K562 (cell line): ENCODE measurements at regions not wholly inside any gene's neighbourhood (a gene's known extent, or its start where the extent isn't known, plus 50 kb on each side); places are given as distances from the start of the nearest gene placed in this dataset.

Source experiments
- ATAC-seq: fragments of 200-7000 bp; cut with Tn5 transposase; 3 replicates; pipeline ENCODE4 v1.9.1; 2020; ENCODE audit warnings: moderate library complexity
- BruUV-seq: library from RNA; stranded (reverse); fragments of 400-500 nt; replicated peaks from 2 replicates; lab custom pipeline; 2021; lab: Mats Ljungman, UMichigan
- CTCF ChIA-PET: fragments of 300-600 bp; formaldehyde crosslinking; extraction: SDS; loops from one replicate; lab custom pipeline; 2021; ENCODE audit warnings: low intra/inter-chr PET ratio; lab: Yijun Ruan, JAX
- POLR2A ChIA-PET: fragments of 300-600, 350-650 bp; sonication (Branson Sonifier 250); formaldehyde crosslinking; extraction: SDS; loops from one replicate; lab custom pipeline; 2021; ENCODE audit warnings: antibody characterized with exemption, inconsistent platforms; lab: Yijun Ruan, JAX
- DNase-seq, 4 experiments: peaks; one replicate each; pipeline versions ENCODE4 v3.0.0 to v3.0.0-alpha.2; 2011 to 2018; ENCODE audit warnings: low spot score in 3 of 4, mixed read lengths in 3 of 4; ENCODE audit errors: extremely low read depth in 1 of 4
- FAIRE-seq: peaks from 2 replicates; lab custom pipeline; 2011; peaks lifted over from hg19 to GRCh38; lab: Jason Lieb, UNC
- H2AFZ ChIP-seq: 2 replicates; pipeline ENCODE4 v1.6.0; 2011; ENCODE audit warnings: low read depth, low read length, control low read depth, inconsistent platforms
- H3K27ac ChIP-seq: fragments of 200-600 bp; 3 replicates; pipeline ENCODE4 v1.8.0; 2011; ENCODE audit warnings: low read depth, mild to moderate bottlenecking, control low read depth, inconsistent platforms, low read length, moderate library complexity, mixed read lengths; ENCODE audit errors: extremely low read depth
- H3K27me3 ChIP-seq, 2 experiments: fragments of 300-600 bp in 1 of 2; 2 replicates in 1 of 2; 3 replicates in 1 of 2; pipeline versions ENCODE4 v1.6.0 to v1.8.0; 2011; ENCODE audit warnings: inconsistent platforms in 2 of 2, low read length in 2 of 2, mild to moderate bottlenecking in 1 of 2, mixed read lengths in 1 of 2, moderate library complexity in 1 of 2; ENCODE audit not compliant: control insufficient read depth in 2 of 2, insufficient read depth in 2 of 2
- H3K36me3 ChIP-seq: fragments of 300-600 bp; 3 replicates; pipeline ENCODE4 v1.8.0; 2011; ENCODE audit warnings: mild to moderate bottlenecking, low read length, inconsistent platforms; ENCODE audit not compliant: control insufficient read depth, insufficient read depth
- H3K4me1 ChIP-seq, 2 experiments: fragments of 200-600 bp in 1 of 2; replicated peaks in 1 of 2; 2 replicates in 1 of 2; 3 replicates in 1 of 2; pipeline versions ENCODE4 v1.5.1 to v1.8.0; 2011; ENCODE audit warnings: inconsistent platforms in 2 of 2, low read length in 2 of 2, mild to moderate bottlenecking in 1 of 2, mixed read lengths in 1 of 2, moderate library complexity in 1 of 2; ENCODE audit not compliant: control insufficient read depth in 2 of 2, insufficient read depth in 2 of 2
- H3K4me2 ChIP-seq: 2 replicates; pipeline ENCODE4 v1.6.1; 2011; ENCODE audit warnings: low read length, control low read depth, inconsistent platforms, mixed read lengths; ENCODE audit not compliant: insufficient read depth
- H3K4me3 ChIP-seq: fragments of 200-600 bp; sonication (generic), shearing (Covaris generic); 2 replicates; pipeline ENCODE4 v1.5.1; 2016; ENCODE audit warnings: control low read depth, inconsistent platforms
- H3K79me2 ChIP-seq: fragments of 200-600 bp; 3 replicates; pipeline ENCODE4 v1.8.0; 2011; ENCODE audit warnings: low read length, inconsistent platforms; ENCODE audit not compliant: control insufficient read depth, insufficient read depth
- H3K9ac ChIP-seq, 2 experiments: 2 replicates each; pipeline versions ENCODE4 v1.6.0 to v1.6.1; 2011; ENCODE audit warnings: low read depth in 2 of 2, low read length in 2 of 2, control low read depth in 1 of 2, inconsistent platforms in 1 of 2, mild to moderate bottlenecking in 1 of 2, mixed read lengths in 1 of 2; ENCODE audit not compliant: insufficient read depth in 1 of 2
- H3K9me1 ChIP-seq: one replicate; pipeline ENCODE4 v1.6.0; 2011; ENCODE audit warnings: inconsistent platforms, mild to moderate bottlenecking, low read length, moderate library complexity; ENCODE audit not compliant: control insufficient read depth, insufficient read depth
- H3K9me3 ChIP-seq: replicated peaks from 2 replicates; pipeline ENCODE4 v1.5.1; 2011; ENCODE audit warnings: low read depth, low read length, inconsistent platforms; ENCODE audit not compliant: control insufficient read depth, insufficient read depth
- H4K20me1 ChIP-seq: replicated peaks from 2 replicates; pipeline ENCODE4 v1.6.1; 2011; ENCODE audit warnings: low read length, inconsistent platforms, mixed read lengths; ENCODE audit not compliant: control insufficient read depth, insufficient read depth
- BRF2 ChIP-seq: IDR thresholded peaks from 3 replicates; pipeline ENCODE4 v1.6.1; 2011; ENCODE audit warnings: borderline replicate concordance, mild to moderate bottlenecking; ENCODE audit not compliant: insufficient read length, insufficient read depth
- FUS ChIP-seq: fragments of 200-400 bp; formaldehyde crosslinking; optimal IDR thresholded peaks from 2 replicates; pipeline ENCODE3; 2017; ENCODE audit warnings: low read depth, low read length
- NFE2L1 ChIP-seq: fragments of 450-650 bp; IDR thresholded peaks from 2 replicates; pipeline ENCODE4 v1.6.1; 2016; ENCODE audit warnings: missing genetic modification characterization, low read depth, mild to moderate bottlenecking, missing compliant biosample characterization, moderate library complexity, borderline replicate concordance
- PML ChIP-seq: IDR thresholded peaks from 2 replicates; pipeline ENCODE4 v1.6.1; 2012; ENCODE audit warnings: low read length, inconsistent platforms
- PURB ChIP-seq: sonication (generic); formaldehyde crosslinking; IDR thresholded peaks from 2 replicates; pipeline ENCODE4 v1.9.0; 2021; ENCODE audit warnings: low read depth, mild to moderate bottlenecking, missing genetic modification reagents
- STAG1 ChIP-seq: sonication (generic); formaldehyde crosslinking; IDR thresholded peaks from 2 replicates; pipeline ENCODE4 v1.5.0; 2020; ENCODE audit warnings: missing genetic modification reagents, borderline replicate concordance
- ZHX1 ChIP-seq: fragments of 150-350 bp; conservative IDR thresholded peaks from 2 replicates; pipeline ENCODE4 v1.6.1; 2014; ENCODE audit warnings: low read length
- ZKSCAN8 ChIP-seq: fragments of 200-800 bp; sonication (Bioruptor generic); IDR thresholded peaks from 2 replicates; pipeline ENCODE4 v1.6.1; 2016; ENCODE audit warnings: missing genetic modification characterization, missing compliant biosample characterization
- ZNF217 ChIP-seq: sonication (generic); formaldehyde crosslinking; IDR thresholded peaks from 2 replicates; pipeline ENCODE4 v1.8.0; 2022; ENCODE audit warnings: mild to moderate bottlenecking, missing genetic modification reagents
- ZNF507 ChIP-seq: conservative IDR thresholded peaks from 2 replicates; pipeline ENCODE4 v1.6.1; 2017; ENCODE audit warnings: missing genetic modification characterization, missing compliant biosample characterization
- ZNF644 ChIP-seq: fragments of 200-800 bp; sonication (Bioruptor generic); IDR thresholded peaks from 2 replicates; pipeline ENCODE4 v1.6.1; 2016; ENCODE audit warnings: low read depth, missing genetic modification characterization, missing compliant biosample characterization
- ZNF707 ChIP-seq: fragments of 250-450 bp; sonication (Bioruptor Pico); conservative IDR thresholded peaks from 2 replicates; pipeline ENCODE4 v1.8.0; 2022; ENCODE audit warnings: inconsistent platforms, mild to moderate bottlenecking, moderate library complexity
- ZNF740 ChIP-seq, 3 experiments: fragments of 200-800 bp in 1 of 3; sonication (Bioruptor generic) in 1 of 3; sonication (generic) in 1 of 3; formaldehyde crosslinking in 1 of 3; IDR thresholded peaks; 2 replicates each; pipeline versions ENCODE4 v1.6.1 to v1.8.0; 2016 to 2022; ENCODE audit warnings: mild to moderate bottlenecking in 2 of 3, missing compliant biosample characterization in 2 of 3, missing genetic modification characterization in 2 of 3, missing genetic modification reagents in 1 of 3
- WGBS: fragments of 100-300 bp; shearing (Covaris generic); methylation state at CpG from one replicate; pipeline ENCODE4 v1.1.6; 2016; ENCODE audit warnings: low coverage, mixed read lengths; ENCODE audit not compliant: insufficient coverage; ENCODE audit errors: missing lambda C conversion rate; 5-methylcytosine and 5-hydroxymethylcytosine counted together
- in situ Hi-C: fragments of 300-500 bp; cut with MboI; formaldehyde crosslinking; loops from 4 replicates; pipeline ENCODE4 v1.15.0; 2018; ENCODE audit warnings: inconsistent platforms, mixed read lengths
- intact Hi-C: fragments of 100-400 bp; cut with micrococcal nuclease; formaldehyde crosslinking; loops from 2 replicates; pipeline ENCODE4 v1.14.2; 2022

GRCh38 chr4:154030746-154031145, 241.9 kb upstream of the SFRP2 start:
- no TSS peak for BruUV-seq
- Histone ChIP-seq H3K27ac (no peak overlapping the region), H2AFZ (no peak overlapping the region)

More at GRCh38 chr4:154030746-154031145, 241.9 kb upstream of the SFRP2 start:
- in situ Hi-C loops (no loop called here), intact Hi-C loops (no loop called here)
- FAIRE-seq (no peak), ATAC-seq (no peak), DNase-seq (no peak)
- Histone ChIP-seq H3K9me3 (no peaks in the 10 kb centered on the region), H3K9ac (no peak overlapping the region), H4K20me1 (no peaks in the 10 kb centered on the region), H3K4me2 (no peak overlapping the region), H3K4me1 (no peaks in the 10 kb centered on the region), H3K79me2 (no peaks in the 10 kb centered on the region), H3K4me3 (no peak overlapping the region), H3K36me3 (no peaks in the 10 kb centered on the region), H3K9me1 (no peaks in the 10 kb centered on the region), H3K27me3 (no peaks in the 10 kb centered on the region)
- POLR2A ChIA-PET = interaction anchor here (0.7 to 1.1 kb wide), 2 partner anchors 17 to 36 kb away, joined by 3 read pairs; no protein-coding TSS in a partner anchor
- no peak for TF ChIP-seq NFE2L1 (tag)
- no peak for TF ChIP-seq ZNF707
- TF ChIP-seq BRF2 = no peak
- TF ChIP-seq ZNF644 (tag) = no peak
- TF ChIP-seq ZNF740 (CRISPR knock-in tag; IDR thresholded peaks at IDR 0.05) = no peak
- TF ChIP-seq ZNF740 (tag; IDR thresholded peaks at IDR 0.05) = no peak
- TF ChIP-seq FUS = no peak
- TF ChIP-seq PURB (CRISPR knock-in tag) = no peak
- TF ChIP-seq STAG1 (CRISPR knock-in tag) = no peak
- no peak for TF ChIP-seq ZNF217 (CRISPR knock-in tag)
- no peak for TF ChIP-seq ZHX1
- TF ChIP-seq PML = no peak
- TF ChIP-seq ZNF507 (tag) = no peak
- TF ChIP-seq ZKSCAN8 = no peak
- CTCF ChIA-PET = no interaction called here
- 4% methylated on average over 2 of the region's 2 CpGs for WGBS
